ENCODE measurements at regions not wholly inside any gene's neighbourhood (a gene's known extent, or its start where the extent isn't known, plus 50 kb on each side); places are given as distances from the start of the nearest gene placed in this dataset.

GRCh38 chr7:3176112-3177000 is 124.7 kb upstream of the SDK1 start:
- peak; percentile 82 for ATAC-seq
- ChIA-PET CTCF (interaction anchor here (0.6 to 1.9 kb wide), 8 partner anchors 14 to 413 kb away, joined by 3 to 7 read pairs (median 4); no protein-coding TSS in a partner anchor), POLR2A (no interaction called here)
- peaks cover 13% of the 10 kb centered on the region for H3K36me3 Mint-ChIP-seq
- no peaks in the 10 kb centered on the region; the same call in 1 of the 2 replicates for H3K27me3 Mint-ChIP-seq (ENCODE audit: low read depth)
- H3K9me3 Mint-ChIP-seq: peaks cover 26% of the 10 kb centered on the region
- no peak overlapping the region for H3K4me3 Mint-ChIP-seq
- 0 out of 2 replicates have a peak, but pooled peaks have one; percentile 24 for TF ChIP-seq TEAD4 (CRISPR knock-in tag; IDR thresholded peaks at IDR 0.05)
- TF ChIP-seq TEAD1 (CRISPR knock-in tag; IDR thresholded peaks at IDR 0.05): peak; percentile 52; the same call in 1 of the 2 replicates
- TF ChIP-seq ZNF281 (CRISPR knock-in tag; IDR thresholded peaks at IDR 0.05): no peak
- DNase-seq (ENCODE audit: low spot score): no peak
- H3K27ac Mint-ChIP-seq: peak overlapping the region; percentile 76
- peaks cover 18% of the 10 kb centered on the region for H3K4me1 Mint-ChIP-seq

- POLR2A ChIA-PET: no interaction called here
- H3K4me3 Mint-ChIP-seq: no peak overlapping the region
- DNase-seq (ENCODE audit: low spot score) (no peak), ATAC-seq (no peak)
- peaks cover 21% of the 10 kb centered on the region for H3K9me3 Mint-ChIP-seq
- peaks cover 18% of the 10 kb centered on the region for H3K4me1 Mint-ChIP-seq
- H3K36me3 Mint-ChIP-seq: peaks cover 8% of the 10 kb centered on the region
- no peaks in the 10 kb centered on the region; the same call in 1 of the 2 replicates for H3K27me3 Mint-ChIP-seq (ENCODE audit: low read depth)
- CTCF ChIA-PET: interaction anchor here (1.0 kb wide), 1 partner anchor 223 kb away, joined by 3 read pairs; no protein-coding TSS in a partner anchor
- no peak overlapping the region for H3K27ac Mint-ChIP-seq
- TF ChIP-seq NFATC4 (CRISPR knock-in tag; IDR thresholded peaks at IDR 0.05) (no peak), TCF7 (CRISPR knock-in tag; IDR thresholded peaks at IDR 0.05; ENCODE audit: low read depth) (no peak), ZNF121 (CRISPR knock-in tag; IDR thresholded peaks at IDR 0.05) (no peak), HMGA2 (CRISPR knock-in tag; IDR thresholded peaks at IDR 0.05) (no peak), E2F4 (CRISPR knock-in tag; IDR thresholded peaks at IDR 0.05; ENCODE audit: borderline replicate concordance, low read depth) (no peak), ZNF396 (CRISPR knock-in tag; IDR thresholded peaks at IDR 0.05; ENCODE audit: borderline replicate concordance) (no peak), TEAD1 (CRISPR knock-in tag; IDR thresholded peaks at IDR 0.05) (no peak), E2F1 (CRISPR knock-in tag; IDR thresholded peaks at IDR 0.05) (no peak), SMAD4 (CRISPR knock-in tag; IDR thresholded peaks at IDR 0.05) (no peak), E2F5 (CRISPR knock-in tag; IDR thresholded peaks at IDR 0.05) (no peak), MAX (CRISPR knock-in tag; IDR thresholded peaks at IDR 0.05) (no peak), TEAD4 (CRISPR knock-in tag; IDR thresholded peaks at IDR 0.05) (no peak), ZNF425 (CRISPR knock-in tag; conservative IDR thresholded peaks at IDR 0.05) (no peak), ZNF138 (CRISPR knock-in tag; conservative IDR thresholded peaks at IDR 0.05) (no peak), SOX15 (CRISPR knock-in tag; IDR thresholded peaks at IDR 0.05) (no peak)
These were observed 123.8 kb upstream of the SDK1 start for GRCh38 chr7:3177271-3177670.

Measured in WTC11 (cell line).